Left renal cortex interstitium (tissue), 4 donors: ENCODE measurements at regions not wholly inside any gene's neighbourhood (a gene's known extent, or its start where the extent isn't known, plus 50 kb on each side); places are given as distances from the start of the nearest gene placed in this dataset.

Source experiments
- DNase-seq, 4 donors: peaks; one replicate each; pipeline ENCODE4 v3.0.0-alpha.2; 2013; ENCODE audit warnings: low read depth in 4 of 4, low spot score in 2 of 4, missing footprints in 1 of 4

DNA sequence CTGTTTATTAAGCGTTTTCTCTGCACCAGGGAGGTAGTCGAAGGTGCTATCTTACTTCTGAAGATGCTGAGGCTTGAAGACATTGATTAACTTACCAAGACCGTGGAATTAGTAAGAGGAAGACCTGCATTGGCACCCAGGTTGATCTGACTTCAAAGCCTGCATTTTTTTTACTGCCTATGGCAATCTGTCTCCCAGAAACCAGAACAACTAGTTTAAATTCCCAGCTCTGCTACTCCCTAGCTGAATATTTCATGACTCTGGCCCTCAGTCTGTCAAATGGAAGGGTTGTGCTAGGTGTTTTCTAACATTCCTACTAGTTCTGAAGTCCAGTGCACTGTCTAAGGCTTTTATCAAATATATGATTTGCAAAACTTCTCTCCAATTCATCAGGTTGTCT is 52.0 kb upstream of the GRAMD1B start:
- DNase-seq, result no peak

- no peak for DNase-seq
Observed at GRCh38 chr11:123377355-123377754, 52.7 kb upstream of the GRAMD1B start.

DNA sequence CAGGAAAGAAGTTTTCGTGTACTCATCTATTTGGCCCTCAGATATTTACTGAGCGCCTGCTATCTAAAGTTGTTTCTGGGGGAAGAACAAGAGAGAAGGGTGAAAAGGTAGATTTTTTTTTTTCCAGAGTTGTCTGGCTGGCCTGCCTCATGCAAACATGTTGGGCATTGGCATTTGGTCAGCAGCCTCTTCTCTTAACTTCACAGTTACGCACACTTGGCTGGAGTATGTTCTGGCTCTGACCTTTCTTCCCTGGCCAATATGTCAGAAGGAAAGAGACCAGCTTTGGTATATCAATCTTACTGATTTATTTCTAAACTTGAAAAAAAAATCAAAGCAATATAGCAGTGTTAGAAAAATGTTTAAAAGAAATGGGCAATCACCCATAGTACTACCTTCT is 54.2 kb upstream of the GRAMD1B start:
- DNase-seq, result no peak

DNA sequence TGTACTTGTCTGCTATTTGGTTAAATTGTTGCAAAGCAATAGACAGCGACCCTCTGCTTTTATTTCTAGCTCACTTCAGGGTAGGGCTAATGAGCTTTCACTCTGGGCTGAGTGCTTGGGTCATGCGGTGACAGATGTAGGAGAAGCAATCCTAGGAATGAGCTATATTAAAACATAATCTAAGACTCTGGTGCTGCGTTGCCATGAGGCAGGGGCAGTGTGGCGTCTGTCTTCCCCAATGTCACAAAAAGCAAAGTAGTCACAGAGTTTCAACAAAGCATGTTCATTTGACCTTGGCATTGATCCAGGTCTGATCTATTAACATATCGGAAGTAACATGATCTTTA is 55.5 kb upstream of the GRAMD1B start:
- no peak for DNase-seq

- DNase-seq, result no peak
Observed at GRCh38 chr11:123373754-123374621, 56.1 kb upstream of the GRAMD1B start.

DNA sequence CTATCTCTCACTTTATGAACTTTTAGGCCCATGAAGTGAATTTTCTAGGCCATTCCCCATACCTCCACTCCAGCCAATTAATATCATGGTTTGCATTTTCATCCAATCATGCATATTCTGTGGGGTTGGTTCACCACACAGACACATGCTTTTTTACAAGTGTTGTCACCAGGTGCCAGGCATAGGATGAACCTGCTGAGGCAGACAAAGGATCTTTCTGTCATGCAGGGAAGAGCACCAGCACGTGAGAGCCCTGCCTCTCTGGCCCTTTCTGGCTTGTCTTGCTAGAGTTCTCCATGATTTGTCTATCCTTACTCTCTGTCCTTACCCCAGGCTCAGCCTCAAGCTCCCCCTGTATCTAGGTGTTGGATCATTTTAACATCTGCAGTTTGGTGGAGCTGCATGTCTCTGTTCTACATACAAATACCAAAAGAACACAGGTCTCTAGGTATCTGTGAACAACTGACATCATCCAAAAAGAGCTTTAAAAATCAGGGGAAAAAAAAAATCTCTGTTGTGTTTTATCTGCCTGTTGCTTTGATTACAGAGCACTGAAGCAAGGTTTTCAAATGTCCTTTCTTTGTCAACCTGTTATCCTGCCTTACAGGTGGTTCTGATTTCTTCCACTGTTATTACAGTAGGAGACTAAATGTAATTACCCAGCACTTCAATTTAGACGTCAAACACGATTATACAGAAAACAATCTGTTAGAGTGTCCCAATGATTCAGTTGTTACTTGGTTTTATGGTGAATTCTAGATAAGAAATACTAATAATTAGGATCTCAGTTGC is 58.4 kb upstream of the GRAMD1B start:
- no peak for DNase-seq

GRCh38 chr11:123366924-123367323 is 63.1 kb upstream of the GRAMD1B start:
- no peak for DNase-seq

DNA sequence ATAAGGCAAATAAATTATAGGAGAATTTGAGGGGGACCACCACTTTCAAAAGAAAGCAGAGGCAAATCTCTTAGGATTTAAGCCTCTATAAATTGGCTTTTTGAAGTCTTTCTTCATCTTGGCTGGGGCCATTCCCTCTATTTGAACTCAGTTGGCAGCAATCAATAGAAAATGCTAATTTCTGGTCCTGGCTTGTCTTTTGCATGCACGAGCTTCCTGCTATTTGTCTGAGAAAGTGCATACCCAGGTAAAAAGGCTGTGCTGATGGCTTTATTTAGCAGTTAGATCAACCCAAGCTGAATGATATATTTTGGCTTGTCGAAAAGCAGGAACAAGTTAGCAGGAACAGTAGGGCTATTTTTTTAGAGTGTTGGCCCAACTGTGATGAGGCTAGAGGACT is 64.1 kb upstream of the GRAMD1B start:
- DNase-seq, result no peak

- no peak for DNase-seq
Observed at GRCh38 chr11:123364080-123364479, 66.0 kb upstream of the GRAMD1B start.

GRCh38 chr11:123363556-123363955 is 66.5 kb upstream of the GRAMD1B start:
- no peak for DNase-seq

- no peak for DNase-seq
Observed at GRCh38 chr11:123362941-123363340, 67.1 kb upstream of the GRAMD1B start.

DNA sequence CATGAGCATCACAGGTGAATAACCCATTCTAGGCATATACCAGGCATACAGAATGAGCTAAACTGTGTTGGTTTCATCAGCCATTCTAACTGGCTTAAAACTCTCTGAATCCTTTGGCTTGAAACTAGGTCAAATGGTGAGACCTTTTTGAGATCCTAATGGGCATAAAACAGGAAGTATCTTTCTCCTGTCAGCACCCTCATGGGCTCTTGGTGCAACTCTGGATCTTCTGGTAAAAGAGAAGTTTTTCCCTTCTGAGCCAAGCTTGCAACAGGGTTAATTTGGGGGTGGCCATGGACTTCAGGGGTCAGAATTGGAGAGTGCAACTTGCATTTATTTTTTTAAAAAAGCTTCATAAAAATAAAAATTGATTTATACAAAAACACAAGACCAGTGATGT is 67.9 kb upstream of the GRAMD1B start:
- no peak for DNase-seq

- no peak for DNase-seq
Observed at GRCh38 chr11:123361110-123361509, 69.0 kb upstream of the GRAMD1B start.

GRCh38 chr11:123360267-123360936 is 69.7 kb upstream of the GRAMD1B start:
- DNase-seq, result no peak

DNA sequence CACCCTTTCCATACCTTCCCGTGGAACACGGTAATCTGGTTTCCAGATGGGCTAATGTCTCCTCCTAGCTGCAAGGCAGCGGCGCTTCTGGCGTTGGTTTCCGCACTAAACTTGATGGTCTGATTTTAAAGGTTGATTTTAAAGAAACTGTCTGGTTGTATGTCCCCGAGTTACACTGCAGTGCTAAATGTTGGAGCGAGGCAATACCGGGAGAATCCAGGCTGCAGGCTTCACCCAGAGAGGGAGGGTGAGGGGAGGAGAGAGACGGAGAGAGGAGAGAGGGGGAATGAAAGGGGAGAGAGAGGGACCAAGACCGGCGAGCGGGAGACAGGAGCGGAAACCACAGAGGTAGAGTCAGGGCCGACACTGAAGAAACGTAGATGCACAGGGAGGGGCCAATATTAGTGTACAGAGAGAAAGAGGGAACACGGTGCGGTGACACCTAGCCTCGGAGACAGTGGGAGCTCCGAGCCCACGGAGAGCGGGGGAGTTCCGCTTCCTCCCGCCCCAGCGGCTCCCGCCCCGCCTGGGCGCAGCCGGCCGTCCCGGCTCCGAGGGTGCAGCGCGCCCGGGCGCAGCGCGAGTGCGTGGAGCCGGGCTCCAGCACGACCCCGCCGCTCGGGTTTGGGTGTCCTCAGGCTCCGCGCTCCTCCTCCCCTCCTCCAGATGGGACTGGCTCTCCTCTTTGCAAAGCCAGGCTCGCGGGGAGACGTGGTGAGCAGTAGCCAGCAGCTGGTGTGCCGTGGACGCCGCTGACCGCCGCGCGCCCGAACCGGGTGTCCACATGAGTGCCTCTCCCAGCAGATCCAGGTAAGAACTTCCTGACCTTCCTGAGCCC is 71.9 kb upstream of the GRAMD1B start:
- peak in 3 of 4 donors; percentile 20 to 37 (median 34) for DNase-seq

GRCh38 chr11:123357353-123357989 is 72.6 kb upstream of the GRAMD1B start:
- no peak for DNase-seq

- DNase-seq, result no peak
Observed at GRCh38 chr11:123356539-123356938, 73.5 kb upstream of the GRAMD1B start.

DNA sequence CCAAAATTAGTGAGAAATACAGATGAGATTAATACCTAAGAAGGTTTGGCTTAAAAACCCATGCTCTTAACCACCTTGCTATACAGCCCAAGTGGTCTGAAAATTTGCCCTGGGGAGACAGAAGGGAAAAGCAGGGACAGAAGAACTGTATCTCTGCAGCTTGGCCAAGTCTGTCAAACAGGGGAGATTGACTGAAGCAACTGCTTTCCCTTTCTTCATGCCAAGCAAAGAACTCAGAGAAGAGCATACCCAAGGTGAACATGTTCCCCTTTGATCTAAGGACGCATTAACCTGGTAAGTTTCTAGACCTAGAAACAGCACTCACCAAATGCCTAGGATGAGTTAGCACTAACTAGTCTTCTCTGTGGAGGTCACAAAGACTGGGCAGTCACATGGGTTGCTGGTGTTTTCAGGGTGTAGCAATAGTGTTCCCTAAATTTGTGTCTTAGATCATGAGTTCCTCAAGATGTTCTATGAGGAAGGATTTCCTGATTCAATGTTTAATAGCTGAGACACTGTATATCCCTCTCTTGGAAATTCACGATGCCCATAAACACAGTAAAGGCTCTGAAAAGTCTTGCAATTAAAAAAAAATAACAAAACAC is 75.6 kb upstream of the GRAMD1B start:
- no peak for DNase-seq

DNA sequence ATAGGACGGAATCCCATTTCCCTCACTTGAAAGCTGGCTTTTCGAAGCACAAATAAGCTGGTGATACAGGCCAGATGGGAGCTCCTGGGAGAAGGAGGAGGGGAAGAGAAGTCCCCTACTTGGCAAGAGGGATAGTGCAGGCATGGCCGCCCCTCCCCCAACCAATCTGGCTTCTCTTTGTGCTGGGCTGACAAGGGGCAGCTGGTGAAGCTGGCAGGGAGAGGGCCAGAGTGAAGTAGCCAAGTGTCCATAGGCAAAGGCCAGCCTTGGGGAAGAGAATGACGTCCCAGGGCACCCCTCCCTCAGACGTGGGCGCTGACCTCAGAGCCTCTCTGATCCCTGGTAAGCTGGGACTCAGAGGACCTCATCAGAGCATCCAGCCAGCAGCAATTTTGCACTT is 78.7 kb upstream of the GRAMD1B start:
- DNase-seq, result peak in 1 of 4 donors; percentile 15

DNA sequence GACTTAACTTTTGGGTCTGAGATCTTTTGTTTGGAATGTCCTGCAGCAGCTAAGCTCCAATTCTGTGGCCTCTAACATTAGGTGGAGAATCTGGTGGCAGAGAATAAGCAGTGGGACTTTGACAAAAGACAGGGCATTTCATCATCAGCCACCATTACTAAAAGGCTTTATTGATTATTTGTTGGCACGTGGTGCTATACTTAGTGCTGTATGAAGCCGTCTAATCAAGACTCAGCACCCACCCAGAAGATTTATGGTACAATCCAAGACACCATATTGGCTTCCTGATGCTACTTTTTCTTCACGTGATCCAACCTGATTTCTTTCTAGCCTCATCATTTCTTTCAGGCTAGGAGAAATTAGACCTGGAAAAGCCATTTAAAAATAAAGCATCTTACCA is 80.7 kb upstream of the GRAMD1B start:
- DNase-seq, result no peak
